Coronary artery (tissue), 2 donors: ENCODE measurements at regions not wholly inside any gene's neighbourhood (a gene's known extent, or its start where the extent isn't known, plus 50 kb on each side); places are given as distances from the start of the nearest gene placed in this dataset.

ENCODE experiments used
- DNase-seq: peaks from one replicate; pipeline ENCODE4 v3.0.0-alpha.2; 2017; ENCODE audit warnings: low spot score
- H3K27ac ChIP-seq, 2 donors: fragments of 200-600 bp; sonication (generic); one replicate each; pipeline ENCODE4 v1.5.1; 2016 to 2019
- H3K4me3 ChIP-seq: fragments of 200-600 bp; sonication (generic); 2 replicates; pipeline ENCODE4 v1.5.1; 2016; ENCODE audit warnings: mild to moderate bottlenecking, moderate library complexity
- TF ChIP-seq, protein P1 (sequence below): fragments of 200-600 bp; sonication (generic); IDR thresholded peaks from one replicate; pipeline ENCODE4 v1.5.1; 2019; ENCODE audit warnings: antibody characterized with exemption

DNA sequence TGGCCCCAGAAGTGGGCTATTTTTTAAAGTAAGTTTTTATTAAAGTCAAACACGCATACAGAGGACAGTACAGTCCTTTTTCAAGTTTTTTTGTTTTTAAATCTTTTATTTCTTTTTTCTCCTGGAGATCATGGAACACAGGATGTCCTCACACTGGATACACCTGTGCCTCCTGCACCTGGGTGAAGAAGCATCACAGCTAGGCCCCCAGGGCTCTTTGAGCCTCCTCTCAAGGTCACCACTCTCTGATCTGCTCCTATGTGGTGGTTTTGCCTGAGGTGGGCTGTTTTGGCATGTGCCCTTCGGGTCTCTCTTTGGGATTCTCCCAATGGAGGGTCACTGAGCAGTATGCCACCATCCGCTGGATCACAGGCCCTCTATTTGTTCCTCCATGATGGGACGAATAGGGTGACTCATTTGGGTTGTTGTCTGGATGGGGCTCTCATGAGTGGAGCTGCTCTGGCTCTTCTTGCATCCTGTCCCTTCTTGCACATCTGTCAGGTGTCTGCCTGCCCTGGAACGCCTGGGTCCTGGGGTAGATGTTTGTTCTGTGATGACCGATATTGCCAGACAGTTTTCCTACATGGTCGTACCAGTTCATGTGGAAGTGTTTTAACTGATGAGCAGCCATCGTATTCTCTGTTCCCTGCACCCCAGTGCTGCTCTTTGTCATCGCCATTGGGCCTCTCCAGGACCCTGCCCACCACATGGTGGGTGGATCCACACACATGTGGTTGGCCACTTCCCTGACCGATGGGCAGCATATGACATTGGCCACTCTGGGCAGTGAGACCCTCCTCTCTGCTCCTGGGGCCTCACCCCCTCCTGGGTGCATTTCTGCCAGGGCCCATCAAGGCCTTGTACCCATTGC is 55.2 kb upstream of the MED9 start:
- TF ChIP-seq, protein P1, sequence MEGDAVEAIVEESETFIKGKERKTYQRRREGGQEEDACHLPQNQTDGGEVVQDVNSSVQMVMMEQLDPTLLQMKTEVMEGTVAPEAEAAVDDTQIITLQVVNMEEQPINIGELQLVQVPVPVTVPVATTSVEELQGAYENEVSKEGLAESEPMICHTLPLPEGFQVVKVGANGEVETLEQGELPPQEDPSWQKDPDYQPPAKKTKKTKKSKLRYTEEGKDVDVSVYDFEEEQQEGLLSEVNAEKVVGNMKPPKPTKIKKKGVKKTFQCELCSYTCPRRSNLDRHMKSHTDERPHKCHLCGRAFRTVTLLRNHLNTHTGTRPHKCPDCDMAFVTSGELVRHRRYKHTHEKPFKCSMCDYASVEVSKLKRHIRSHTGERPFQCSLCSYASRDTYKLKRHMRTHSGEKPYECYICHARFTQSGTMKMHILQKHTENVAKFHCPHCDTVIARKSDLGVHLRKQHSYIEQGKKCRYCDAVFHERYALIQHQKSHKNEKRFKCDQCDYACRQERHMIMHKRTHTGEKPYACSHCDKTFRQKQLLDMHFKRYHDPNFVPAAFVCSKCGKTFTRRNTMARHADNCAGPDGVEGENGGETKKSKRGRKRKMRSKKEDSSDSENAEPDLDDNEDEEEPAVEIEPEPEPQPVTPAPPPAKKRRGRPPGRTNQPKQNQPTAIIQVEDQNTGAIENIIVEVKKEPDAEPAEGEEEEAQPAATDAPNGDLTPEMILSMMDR, result no peak
- Histone ChIP-seq H3K4me3 (no peak overlapping the region), H3K27ac (no peak overlapping the region)
- DNase-seq, result no peak

DNA sequence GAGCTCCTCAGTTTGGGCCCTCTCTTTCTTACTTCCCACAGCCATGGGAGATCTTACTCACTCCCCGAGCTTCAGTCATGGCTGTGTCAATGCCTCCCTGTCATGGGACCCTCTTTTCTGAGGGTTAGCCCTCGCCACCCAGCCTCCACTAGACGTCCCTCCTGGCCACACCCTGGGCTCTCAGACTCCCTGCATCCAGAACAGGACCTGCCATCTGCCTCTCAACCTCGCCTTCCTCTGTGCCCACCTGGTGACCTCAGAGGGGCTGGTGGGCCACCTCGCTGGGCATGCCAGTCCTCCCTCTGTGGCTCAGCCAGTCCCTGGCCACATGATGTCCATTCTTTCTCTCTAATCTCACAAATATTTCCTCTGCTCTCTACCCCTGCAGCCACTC is 54.6 kb upstream of the MED9 start:
- TF ChIP-seq, protein P1, result no peak
- no peak for DNase-seq
- Histone ChIP-seq H3K27ac (no peak overlapping the region), H3K4me3 (no peak overlapping the region)

DNA sequence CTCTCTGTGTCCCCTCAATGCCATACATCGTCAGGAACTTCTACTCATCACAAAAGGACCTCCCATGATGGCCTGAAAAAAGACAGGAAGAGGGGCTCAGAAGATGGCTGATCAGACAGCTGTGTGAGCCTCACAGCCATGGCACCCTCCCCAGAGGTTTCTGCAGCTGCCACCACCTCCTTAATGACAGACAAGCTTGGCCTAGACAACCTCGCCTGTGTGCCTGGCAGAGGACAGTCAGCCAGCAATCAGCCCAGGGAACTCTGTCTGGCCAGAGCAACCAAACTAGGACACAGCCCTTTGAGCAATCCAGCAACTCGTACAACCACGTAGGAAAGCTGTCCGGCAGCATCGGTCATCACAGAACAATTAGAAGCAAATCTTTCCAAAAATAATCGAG is 54.2 kb upstream of the MED9 start:
- DNase-seq, result no peak
- H3K4me3 ChIP-seq, result no peak overlapping the region
- TF ChIP-seq, protein P1, result no peak
- H3K27ac ChIP-seq, result no peak overlapping the region

DNA sequence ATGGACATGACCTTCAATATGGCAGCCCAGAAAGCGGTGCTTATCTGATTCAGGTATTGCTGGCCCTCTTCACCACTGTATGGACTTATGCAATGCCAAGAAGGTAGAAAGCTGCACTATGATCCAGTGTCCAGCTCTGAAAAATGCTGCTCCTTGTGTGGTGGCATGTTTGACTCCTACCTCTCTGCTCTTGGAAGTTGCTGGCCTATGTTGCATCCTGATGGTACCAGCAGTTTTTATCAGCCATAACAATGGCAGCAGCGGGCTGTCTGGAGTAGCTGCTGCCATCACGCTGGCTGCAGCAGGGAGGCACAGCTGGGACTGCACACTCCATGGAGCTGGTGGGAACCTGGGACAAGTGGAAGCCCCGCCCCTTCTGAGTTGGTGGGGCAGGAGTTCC is 53.1 kb upstream of the MED9 start:
- Histone ChIP-seq H3K4me3 (no peak overlapping the region), H3K27ac (no peak overlapping the region)
- TF ChIP-seq, protein P1, result no peak
- no peak for DNase-seq

DNA sequence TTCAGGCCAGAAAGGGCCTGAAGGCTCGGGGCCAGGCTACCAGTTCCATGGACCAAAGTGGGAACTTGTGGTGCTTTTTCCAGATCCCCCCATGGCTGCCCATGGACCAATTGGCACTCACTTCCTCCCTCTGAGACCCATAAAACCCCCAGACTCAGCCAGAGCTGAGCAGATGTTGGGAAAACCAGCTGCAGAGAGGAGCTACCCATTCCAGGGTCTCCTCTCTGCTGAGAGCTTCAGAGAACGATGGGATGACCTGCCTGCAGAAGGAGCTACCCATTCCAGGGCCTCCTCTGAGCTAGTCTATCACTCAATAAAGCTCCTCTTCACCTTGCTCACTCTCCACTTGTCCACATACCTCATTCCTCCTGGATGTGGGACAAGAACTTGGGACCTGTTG is 52.2 kb upstream of the MED9 start:
- no peak overlapping the region for H3K4me3 ChIP-seq
- TF ChIP-seq, protein P1, result no peak
- no peak for DNase-seq
- no peak overlapping the region for H3K27ac ChIP-seq

DNA sequence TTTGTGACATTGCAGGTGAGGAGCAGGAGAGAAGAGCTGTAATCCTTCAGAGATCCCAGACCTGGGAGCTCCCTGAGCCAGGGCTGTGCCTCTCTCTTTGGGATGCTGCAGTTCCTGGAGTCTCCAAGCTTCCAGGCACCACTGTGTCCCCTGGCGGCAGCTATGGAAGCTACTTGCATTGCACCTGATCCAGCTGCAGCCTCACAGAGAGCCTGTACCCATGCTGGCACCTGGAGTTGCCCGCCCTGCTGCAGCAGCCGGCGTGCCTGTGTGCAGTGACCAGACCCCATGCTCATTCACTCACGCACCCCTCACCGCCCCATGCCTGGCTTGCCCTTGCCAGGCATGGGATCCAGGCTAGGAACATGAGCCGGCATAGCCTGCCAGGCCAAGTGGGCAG is 51.8 kb upstream of the MED9 start:
- DNase-seq, result no peak
- no peak overlapping the region for H3K27ac ChIP-seq
- TF ChIP-seq, protein P1, result no peak
- H3K4me3 ChIP-seq, result no peak overlapping the region

DNA sequence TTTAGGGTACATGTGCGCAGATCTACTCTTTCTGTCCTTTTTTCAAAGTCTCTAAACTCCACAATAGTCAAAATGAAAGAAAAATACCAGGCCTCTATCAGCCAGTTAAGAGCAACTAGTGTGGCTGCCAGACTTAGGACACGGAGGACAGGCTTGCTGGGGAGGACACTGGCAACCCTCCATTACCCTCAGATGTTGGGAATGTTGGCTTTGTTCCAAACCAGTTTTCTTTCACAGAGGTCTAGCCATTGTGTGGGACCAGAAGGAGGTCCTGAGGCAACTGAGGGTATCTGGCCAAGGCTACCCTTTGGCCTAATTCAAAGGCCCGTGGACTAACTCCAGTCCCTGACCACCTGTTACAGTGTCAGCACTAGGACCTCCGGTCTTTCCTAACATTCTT is 51.2 kb upstream of the MED9 start:
- Histone ChIP-seq H3K4me3 (no peak overlapping the region), H3K27ac (no peak overlapping the region)
- TF ChIP-seq, protein P1, result no peak
- no peak for DNase-seq
